CD14-positive monocyte (primary cell): ENCODE measurements at regions not wholly inside any gene's neighbourhood (a gene's known extent, or its start where the extent isn't known, plus 50 kb on each side); places are given as distances from the start of the nearest gene placed in this dataset.

ENCODE experiments used
- DNase-seq, 3 donors: peaks; one replicate each; pipeline ENCODE4 v3.0.0-alpha.2; 2011 to 2022
- H2AFZ ChIP-seq: 2 replicates; pipeline ENCODE4 v1.6.0; 2012; ENCODE audit warnings: mild to moderate bottlenecking, low read depth, low read length, inconsistent platforms; ENCODE audit not compliant: insufficient read depth, poor library complexity, severe bottlenecking
- H3K27ac ChIP-seq, 2 donors: 1 replicate in 1 of 2; 2 replicates in 1 of 2; pipeline ENCODE4 v1.5.1; 2012 to 2013; ENCODE audit warnings: low read length in 2 of 2, control low read depth in 1 of 2, inconsistent platforms in 1 of 2, low read depth in 1 of 2, mild to moderate bottlenecking in 1 of 2
- H3K27me3 ChIP-seq, 2 donors: one replicate each; pipeline versions ENCODE4 v1.6.0 to v1.6.1; 2011 to 2013; ENCODE audit warnings: low read length in 2 of 2; ENCODE audit not compliant: control insufficient read depth in 2 of 2, insufficient read depth in 2 of 2
- H3K36me3 ChIP-seq, 2 donors: replicated peaks in 1 of 2; 1 replicate in 1 of 2; 2 replicates in 1 of 2; pipeline versions ENCODE4 v1.5.1 to v1.6.1; 2012 to 2013; ENCODE audit warnings: low read length in 2 of 2, control low read depth in 1 of 2, inconsistent platforms in 1 of 2, mild to moderate bottlenecking in 1 of 2; ENCODE audit not compliant: insufficient read depth in 2 of 2, control insufficient read depth in 1 of 2
- H3K4me1 ChIP-seq, 2 donors: 1 replicate in 1 of 2; 2 replicates in 1 of 2; pipeline versions ENCODE4 v1.5.1 to v1.6.1; 2012 to 2013; ENCODE audit warnings: low read length in 2 of 2, control low read depth in 1 of 2, inconsistent platforms in 1 of 2, mild to moderate bottlenecking in 1 of 2, moderate library complexity in 1 of 2; ENCODE audit not compliant: insufficient read depth in 2 of 2, control insufficient read depth in 1 of 2
- H3K4me2 ChIP-seq: replicated peaks from 2 replicates; pipeline ENCODE3; 2012; ENCODE audit warnings: low read length, moderate library complexity, mild to moderate bottlenecking; ENCODE audit not compliant: poor library complexity, severe bottlenecking; ENCODE audit errors: extremely low read depth
- H3K4me3 ChIP-seq, 3 experiments: fragments of 200-600 bp in 1 of 3; sonication (generic) in 1 of 3; replicated peaks in 1 of 3; 1 replicate in 2 of 3; 2 replicates in 1 of 3; pipeline ENCODE4 v1.5.1; 2011 to 2013; ENCODE audit warnings: low read length in 3 of 3, mild to moderate bottlenecking in 3 of 3, control low read depth in 2 of 3, low read depth in 2 of 3, inconsistent platforms in 1 of 3, moderate library complexity in 1 of 3
- H3K79me2 ChIP-seq: 2 replicates; pipeline ENCODE4 v1.6.0; 2012; ENCODE audit warnings: mild to moderate bottlenecking, control low read depth, inconsistent platforms, low read length, moderate library complexity; ENCODE audit not compliant: insufficient read depth
- H3K9ac ChIP-seq: 2 replicates; pipeline ENCODE4 v1.6.0; 2017; ENCODE audit warnings: low read length, mild to moderate bottlenecking; ENCODE audit not compliant: insufficient read depth, poor library complexity, severe bottlenecking
- H3K9me3 ChIP-seq, 2 donors: replicated peaks in 1 of 2; 1 replicate in 1 of 2; 2 replicates in 1 of 2; pipeline versions ENCODE4 v1.5.1 to v1.6.1; 2012 to 2013; ENCODE audit warnings: low read length in 2 of 2, control low read depth in 1 of 2; ENCODE audit not compliant: control insufficient read depth in 1 of 2, insufficient read depth in 1 of 2
- H4K20me1 ChIP-seq: 2 replicates; pipeline ENCODE4 v1.6.0; 2012; ENCODE audit warnings: mild to moderate bottlenecking, low read length, control low read depth, moderate library complexity; ENCODE audit not compliant: insufficient read depth
- H3K27ac Mint-ChIP-seq, 7 donors: one replicate each; pipeline ENCODE4 v1.8.0; 2020; ENCODE audit warnings: mild to moderate bottlenecking in 7 of 7, mixed read lengths in 7 of 7, moderate library complexity in 6 of 7, inconsistent platforms in 2 of 7
- H3K27me3 Mint-ChIP-seq, 3 donors: one replicate each; pipeline ENCODE4 v1.8.0; 2021 to 2022; ENCODE audit warnings: low read depth in 3 of 3, mild to moderate bottlenecking in 3 of 3, mixed read lengths in 3 of 3, moderate library complexity in 3 of 3, inconsistent platforms in 1 of 3
- H3K36me3 Mint-ChIP-seq, 2 donors: one replicate each; pipeline ENCODE4 v1.8.0; 2020; ENCODE audit warnings: mixed read lengths in 2 of 2, inconsistent platforms in 1 of 2, mild to moderate bottlenecking in 1 of 2
- H3K4me1 Mint-ChIP-seq: one replicate; pipeline ENCODE4 v1.8.0; 2020; ENCODE audit warnings: mild to moderate bottlenecking, mixed read lengths
- H3K4me3 Mint-ChIP-seq, 2 donors: one replicate each; pipeline ENCODE4 v1.8.0; 2020; ENCODE audit warnings: mild to moderate bottlenecking in 2 of 2, mixed read lengths in 2 of 2, moderate library complexity in 1 of 2
- H3K9me3 Mint-ChIP-seq, 7 donors: one replicate each; pipeline ENCODE4 v1.8.0; 2020 to 2022; ENCODE audit warnings: mixed read lengths in 7 of 7, mild to moderate bottlenecking in 6 of 7, moderate library complexity in 6 of 7, inconsistent platforms in 2 of 7
- WGBS: methylation state at CpG from one replicate; pipeline ENCODE4 v1.1.5; 2013; ENCODE audit warnings: missing lambda C conversion rate; ENCODE audit not compliant: insufficient coverage; 5-methylcytosine and 5-hydroxymethylcytosine counted together
- intact Hi-C, 2 donors: fragments of 100-400 bp; cut with micrococcal nuclease; formaldehyde crosslinking; loops; one replicate each; pipeline versions ENCODE4 v1.15.0 to v1.15.1; 2023
- TF ChIP-seq, protein P1 (sequence below): fragments of 200-600 bp; IDR thresholded peaks from one replicate; pipeline ENCODE4 v1.8.0; 2022; ENCODE audit warnings: antibody characterized with exemption, mild to moderate bottlenecking

DNA sequence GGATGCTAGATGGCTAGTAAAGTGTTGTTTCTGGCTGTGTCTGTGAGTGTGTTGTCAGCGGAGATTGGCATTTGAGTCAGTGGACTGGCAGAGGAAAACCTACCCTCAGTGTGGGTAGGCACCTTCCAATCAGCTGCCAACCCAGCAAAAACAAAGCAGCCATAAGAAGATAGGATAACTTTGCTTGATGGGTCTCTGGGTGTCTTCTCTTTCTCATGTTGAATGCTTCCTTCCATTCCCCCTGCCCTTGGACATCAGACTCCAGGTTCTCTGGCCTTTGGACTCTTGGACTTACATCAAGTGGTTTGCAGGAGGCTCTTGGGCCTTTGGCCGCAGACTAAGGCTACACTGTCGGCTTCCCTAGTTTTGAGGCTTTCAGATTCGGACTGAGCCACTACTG lies 429.0 kb upstream of the ZNF804A start:
- Mint-ChIP-seq H3K9me3 (peaks cover 2 to 19% (median 9%) of the 10 kb centered on the region in 7 donors), H3K4me3 (no peak overlapping the region), H3K27ac (no peak overlapping the region), H3K4me1 (no peaks in the 10 kb centered on the region), H3K27me3 (peaks cover 0 to 3% (median 1%) of the 10 kb centered on the region in 3 donors), H3K36me3 (no peaks in the 10 kb centered on the region)
- peaks cover 14 to 32% of the 10 kb centered on the region in 2 donors for H3K9me3 ChIP-seq
- H4K20me1 ChIP-seq: no peaks in the 10 kb centered on the region
- H3K4me3 ChIP-seq: no peak overlapping the region
- H3K4me1 ChIP-seq: no peaks in the 10 kb centered on the region
- WGBS: 85% methylated on average over 3 of the region's 4 CpGs
- no peak overlapping the region for H3K27ac ChIP-seq
- no peaks in the 10 kb centered on the region for H3K79me2 ChIP-seq
- H2AFZ ChIP-seq: no peak overlapping the region
- intact Hi-C loops: no loop called here
- H3K27me3 ChIP-seq: no peaks in the 10 kb centered on the region
- no peaks in the 10 kb centered on the region for H3K36me3 ChIP-seq
- TF ChIP-seq, protein P1, sequence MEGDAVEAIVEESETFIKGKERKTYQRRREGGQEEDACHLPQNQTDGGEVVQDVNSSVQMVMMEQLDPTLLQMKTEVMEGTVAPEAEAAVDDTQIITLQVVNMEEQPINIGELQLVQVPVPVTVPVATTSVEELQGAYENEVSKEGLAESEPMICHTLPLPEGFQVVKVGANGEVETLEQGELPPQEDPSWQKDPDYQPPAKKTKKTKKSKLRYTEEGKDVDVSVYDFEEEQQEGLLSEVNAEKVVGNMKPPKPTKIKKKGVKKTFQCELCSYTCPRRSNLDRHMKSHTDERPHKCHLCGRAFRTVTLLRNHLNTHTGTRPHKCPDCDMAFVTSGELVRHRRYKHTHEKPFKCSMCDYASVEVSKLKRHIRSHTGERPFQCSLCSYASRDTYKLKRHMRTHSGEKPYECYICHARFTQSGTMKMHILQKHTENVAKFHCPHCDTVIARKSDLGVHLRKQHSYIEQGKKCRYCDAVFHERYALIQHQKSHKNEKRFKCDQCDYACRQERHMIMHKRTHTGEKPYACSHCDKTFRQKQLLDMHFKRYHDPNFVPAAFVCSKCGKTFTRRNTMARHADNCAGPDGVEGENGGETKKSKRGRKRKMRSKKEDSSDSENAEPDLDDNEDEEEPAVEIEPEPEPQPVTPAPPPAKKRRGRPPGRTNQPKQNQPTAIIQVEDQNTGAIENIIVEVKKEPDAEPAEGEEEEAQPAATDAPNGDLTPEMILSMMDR: no peak
- H3K4me2 ChIP-seq: no peak overlapping the region
- no peak overlapping the region for H3K9ac ChIP-seq
- no peak for DNase-seq

DNA sequence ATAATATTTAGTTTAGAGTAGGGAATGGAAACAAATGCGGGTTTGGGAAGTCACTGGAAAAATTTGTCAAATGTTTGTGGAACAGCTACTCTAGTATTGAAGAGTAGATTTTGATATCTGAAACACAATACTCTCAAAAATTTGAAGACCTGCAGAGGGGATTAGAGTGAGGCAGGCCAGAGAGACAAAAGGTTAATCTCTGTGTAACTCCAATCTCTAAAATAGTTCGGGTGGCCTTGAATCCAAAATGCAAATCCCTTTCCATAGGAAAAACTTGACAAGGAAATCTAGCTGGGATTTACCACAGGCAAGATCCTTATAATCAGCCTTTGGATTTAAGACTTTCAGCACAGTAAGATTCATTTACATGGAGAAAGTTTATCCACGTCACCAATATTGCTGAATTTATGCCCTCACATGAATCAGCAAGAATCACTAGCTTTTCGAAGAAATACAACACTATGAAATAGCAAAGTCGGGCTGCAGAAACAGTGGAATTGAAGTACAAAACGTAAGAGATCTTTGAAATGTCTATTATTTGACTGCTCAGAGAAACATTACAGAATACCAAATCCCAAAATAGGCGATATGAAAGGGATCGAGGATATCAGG lies 423.7 kb upstream of the ZNF804A start:
- no peak overlapping the region for H3K4me2 ChIP-seq
- WGBS: no CpG with 5 or more reads among the region's 8 CpGs
- H3K27ac ChIP-seq: no peak overlapping the region
- H3K79me2 ChIP-seq: no peaks in the 10 kb centered on the region
- no peaks in the 10 kb centered on the region for H3K4me1 Mint-ChIP-seq
- H3K36me3 Mint-ChIP-seq: no peaks in the 10 kb centered on the region
- H3K36me3 ChIP-seq: no peaks in the 10 kb centered on the region
- H2AFZ ChIP-seq: no peak overlapping the region
- no peak overlapping the region for H3K9ac ChIP-seq
- no peak for DNase-seq
- H3K4me1 ChIP-seq: no peaks in the 10 kb centered on the region
- H3K9me3 Mint-ChIP-seq: peaks cover 0 to 6% (median 1%) of the 10 kb centered on the region in 7 donors
- H3K27me3 Mint-ChIP-seq: no peaks in the 10 kb centered on the region
- no peak overlapping the region for H3K4me3 Mint-ChIP-seq
- no peaks in the 10 kb centered on the region for H3K27me3 ChIP-seq
- no peak overlapping the region for H3K27ac Mint-ChIP-seq
- H3K9me3 ChIP-seq: peaks cover under 1 to 8% of the 10 kb centered on the region in 2 donors
- no peaks in the 10 kb centered on the region for H4K20me1 ChIP-seq
- intact Hi-C loops: no loop called here
- no peak overlapping the region for H3K4me3 ChIP-seq
- TF ChIP-seq, protein P1: no peak
